ENCODE measurements at regions not wholly inside any gene's neighbourhood (a gene's known extent, or its start where the extent isn't known, plus 50 kb on each side); places are given as distances from the start of the nearest gene placed in this dataset.
A peak's percentile ranks its signal among the peaks of the same experiment; 100 is the strongest.
"Not testable (repeated sequence)": the region's sequence is repeated elsewhere in the genome, so short reads cannot be mapped to it uniquely, and the experiment has no call there.

DNA sequence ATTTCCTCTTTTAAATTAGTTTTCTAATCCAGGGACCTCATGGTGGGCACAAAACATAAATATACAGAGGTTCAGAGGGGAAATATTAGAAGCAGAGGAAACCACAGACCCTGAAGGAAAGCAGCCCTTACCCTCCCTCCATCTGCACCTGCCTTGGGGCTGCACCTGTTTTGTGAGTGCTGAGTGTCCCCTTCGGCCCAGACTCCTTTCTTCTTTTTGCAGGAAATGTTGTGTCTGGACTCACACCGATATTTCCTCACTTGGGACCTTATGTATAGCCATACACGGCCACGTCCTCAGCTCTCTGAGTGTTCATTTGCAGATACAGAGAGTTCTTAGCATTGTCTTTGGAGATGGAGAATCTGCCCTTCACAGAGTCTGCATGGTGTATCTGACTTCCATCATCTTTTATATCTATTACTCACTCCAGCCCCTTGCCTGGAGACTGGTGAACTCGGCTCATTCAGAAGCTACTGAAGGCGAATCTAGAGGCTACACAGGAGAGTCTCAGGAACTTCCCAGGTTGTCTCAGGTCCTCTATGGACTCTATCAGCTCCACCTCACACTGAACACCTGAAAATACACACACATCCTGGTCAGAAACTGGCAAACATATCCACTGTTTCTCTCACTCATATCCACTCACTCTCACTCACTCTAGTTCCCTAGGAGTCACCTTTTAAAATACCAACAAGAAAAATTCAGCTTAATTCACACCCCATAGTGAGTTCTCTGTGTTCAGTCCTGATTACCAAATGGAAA lies 829.7 kb downstream of the TMEM121 start:
- not testable (repeated sequence) for DNase-seq (ENCODE audit: low read depth); H3K4me3 ChIP-seq (ENCODE audit: low read length)

DNA sequence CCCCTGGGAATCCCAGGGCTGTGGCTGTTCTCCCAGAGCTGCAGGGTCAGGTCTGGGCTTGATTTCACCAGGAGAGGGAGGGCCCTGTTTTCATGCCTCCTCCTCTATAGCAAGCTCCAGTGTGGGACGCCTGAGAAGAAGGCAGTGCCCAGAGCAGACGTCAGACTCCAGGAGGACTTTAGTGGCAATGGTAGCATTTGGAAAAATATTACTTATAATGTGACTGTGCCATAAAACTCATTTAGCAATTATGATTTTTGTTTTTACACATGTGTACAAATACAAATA lies 830.2 kb downstream of the TMEM121 start:
- H3K4me3 ChIP-seq (ENCODE audit: low read length); DNase-seq (ENCODE audit: low read depth): not testable (repeated sequence)

DNA sequence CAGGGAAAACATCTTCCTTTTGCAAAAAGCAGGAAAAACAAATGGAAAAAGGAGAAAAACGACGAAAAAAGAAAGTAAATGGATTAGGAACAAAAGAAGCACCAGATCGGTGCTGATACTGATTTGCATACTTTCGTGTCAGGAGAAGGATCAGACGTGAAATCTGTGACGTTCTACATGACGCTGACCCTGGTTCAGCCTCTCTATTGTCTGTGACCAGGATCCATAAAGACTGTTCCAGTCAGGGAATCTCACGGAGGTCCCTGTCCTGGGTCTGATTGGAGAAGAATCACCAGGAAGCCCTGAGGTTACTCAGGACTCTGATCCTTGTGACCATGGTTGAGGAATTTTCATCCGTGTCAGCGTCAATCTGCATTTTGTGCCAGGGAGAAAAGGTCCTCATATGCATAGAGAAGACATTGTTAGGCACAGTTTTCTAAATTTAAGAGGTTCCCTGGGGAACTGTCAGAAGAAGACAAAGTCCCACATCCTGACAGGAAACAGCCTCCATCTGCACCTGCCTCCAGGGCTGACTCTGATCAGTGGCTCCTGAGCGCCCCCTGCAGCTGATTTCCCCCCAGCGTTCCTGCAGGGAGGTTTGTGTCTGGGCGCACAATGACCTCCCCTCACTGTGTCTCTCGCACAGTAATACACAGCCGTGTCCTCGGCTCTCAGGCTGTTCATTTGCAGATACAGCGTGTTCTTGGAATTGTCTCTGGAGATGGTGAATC lies 832.9 kb downstream of the TMEM121 start:
- not testable (repeated sequence) for H3K4me3 ChIP-seq (ENCODE audit: low read length); DNase-seq (ENCODE audit: low read depth)

DNA sequence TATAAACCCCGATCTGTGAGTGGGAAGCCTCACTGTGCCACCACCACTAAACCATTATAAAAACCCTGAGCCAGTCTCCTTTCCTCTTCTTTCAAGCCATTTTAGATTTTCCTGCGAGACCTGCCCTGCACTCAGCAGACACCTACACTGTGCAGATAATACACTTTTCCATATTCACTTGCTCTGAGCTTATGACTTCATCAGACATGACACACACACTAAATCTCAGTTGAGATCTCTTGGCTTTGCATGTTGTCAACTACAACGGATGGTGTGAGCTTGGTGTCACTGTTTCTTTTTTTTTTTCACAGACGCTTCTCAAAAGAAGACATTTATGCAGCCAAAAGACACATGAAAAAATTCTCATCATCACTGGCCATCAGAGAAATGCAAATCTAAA lies 839.0 kb downstream of the TMEM121 start:
- DNase-seq (ENCODE audit: low read depth); H3K4me3 ChIP-seq (ENCODE audit: low read length): not testable (repeated sequence)

DNA sequence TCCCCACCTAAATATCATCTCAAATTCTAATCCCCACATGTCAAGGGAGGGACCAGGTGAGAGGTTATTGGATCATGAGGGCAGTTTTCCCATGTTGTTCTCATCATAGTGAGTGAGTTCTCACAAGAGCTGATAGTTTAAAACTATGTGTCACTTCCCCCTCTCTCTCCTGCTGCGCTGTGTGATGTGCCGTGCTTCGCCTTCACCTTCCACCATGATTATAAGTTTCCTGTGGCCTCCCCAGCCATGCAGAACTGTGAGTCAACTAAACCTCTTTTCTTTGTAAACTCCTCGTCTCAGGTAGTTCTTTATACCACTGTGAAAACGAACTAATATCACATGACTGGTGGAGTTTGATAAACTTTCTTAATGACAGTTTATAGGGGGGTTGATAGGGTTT lies 839.5 kb downstream of the TMEM121 start:
- not testable (repeated sequence) for DNase-seq (ENCODE audit: low read depth); H3K4me3 ChIP-seq (ENCODE audit: low read length)

DNA sequence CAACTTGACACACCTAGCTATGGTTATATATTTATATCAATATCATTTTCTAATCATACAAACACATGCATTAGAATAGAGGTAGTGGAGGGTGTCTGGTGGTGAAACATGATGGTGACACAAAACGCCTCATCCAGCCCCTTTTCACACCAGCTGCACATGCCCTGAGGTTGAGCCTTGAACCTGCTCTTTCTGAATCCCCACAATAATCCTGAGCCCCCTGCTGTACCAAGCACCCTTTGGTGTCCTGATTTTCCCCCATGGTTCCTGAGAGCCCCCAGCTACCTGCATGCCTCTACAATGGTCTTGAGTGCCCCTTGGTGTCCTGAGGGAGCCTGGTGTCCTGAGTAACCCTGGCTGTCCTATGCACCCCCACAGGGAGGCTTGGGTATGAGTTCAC lies 840.6 kb downstream of the TMEM121 start:
- DNase-seq (ENCODE audit: low read depth); H3K4me3 ChIP-seq (ENCODE audit: low read length): not testable (repeated sequence)

DNA sequence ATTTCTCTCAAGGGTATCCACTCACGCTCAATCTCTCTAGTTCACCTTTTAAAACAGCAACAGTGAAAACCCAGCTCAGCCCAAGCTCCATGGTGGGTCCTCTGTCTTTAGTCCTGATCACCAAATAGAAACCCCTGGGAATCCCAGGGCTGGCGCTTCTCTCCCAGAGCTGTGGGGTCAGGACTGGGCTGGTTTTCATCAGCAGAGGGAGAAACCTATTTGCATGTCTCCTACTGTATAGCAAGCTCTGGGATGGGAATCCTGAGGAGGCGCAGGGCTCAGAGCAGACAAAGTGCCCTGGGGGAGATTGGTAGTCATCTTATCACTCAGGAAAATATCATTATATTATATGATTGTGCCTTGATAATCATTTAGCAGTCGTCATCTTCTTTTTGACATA lies 843.1 kb downstream of the TMEM121 start:
- not testable (repeated sequence) for H3K4me3 ChIP-seq (ENCODE audit: low read length); DNase-seq (ENCODE audit: low read depth)

DNA sequence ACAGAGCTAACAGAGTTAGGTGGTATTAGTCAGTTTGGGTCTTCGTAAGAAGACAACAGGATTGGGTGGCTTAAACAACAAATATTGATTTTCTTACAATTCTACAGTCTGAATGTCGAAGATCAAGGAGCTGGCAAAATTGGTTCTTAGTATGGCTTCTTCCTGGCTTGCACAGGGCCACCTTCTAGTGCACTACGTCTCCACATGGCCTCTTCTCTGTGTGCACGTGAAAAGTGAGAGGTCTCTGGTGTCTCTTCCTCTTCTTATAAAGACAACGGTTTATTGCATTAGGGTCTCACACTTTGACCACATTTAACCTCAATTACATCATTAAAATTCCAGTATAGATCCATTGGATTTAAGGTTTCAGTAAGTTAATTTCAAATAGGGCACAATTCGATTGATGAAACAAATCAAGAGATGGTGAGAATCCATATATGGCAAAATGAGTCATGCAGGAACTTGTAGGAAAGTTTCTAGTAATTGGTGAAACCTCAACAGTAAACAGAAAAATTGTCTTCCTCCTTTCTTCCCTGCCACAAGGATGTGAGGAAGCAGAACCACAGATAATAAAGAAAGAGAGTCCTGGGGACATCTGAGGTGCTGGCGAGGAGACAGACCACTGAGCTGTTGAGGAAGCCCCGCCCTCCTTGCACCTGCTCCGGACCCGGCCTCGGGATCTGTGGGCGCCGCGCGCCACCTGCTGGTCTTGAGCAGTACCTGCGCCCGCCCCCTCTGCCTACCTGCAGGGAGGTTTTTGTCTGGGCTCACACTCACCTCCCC lies 846.7 kb downstream of the TMEM121 start:
- no peak for DNase-seq (ENCODE audit: low read depth)
- H3K4me3 ChIP-seq (ENCODE audit: low read length), result no peak overlapping the region
- TF ChIP-seq, protein P1, sequence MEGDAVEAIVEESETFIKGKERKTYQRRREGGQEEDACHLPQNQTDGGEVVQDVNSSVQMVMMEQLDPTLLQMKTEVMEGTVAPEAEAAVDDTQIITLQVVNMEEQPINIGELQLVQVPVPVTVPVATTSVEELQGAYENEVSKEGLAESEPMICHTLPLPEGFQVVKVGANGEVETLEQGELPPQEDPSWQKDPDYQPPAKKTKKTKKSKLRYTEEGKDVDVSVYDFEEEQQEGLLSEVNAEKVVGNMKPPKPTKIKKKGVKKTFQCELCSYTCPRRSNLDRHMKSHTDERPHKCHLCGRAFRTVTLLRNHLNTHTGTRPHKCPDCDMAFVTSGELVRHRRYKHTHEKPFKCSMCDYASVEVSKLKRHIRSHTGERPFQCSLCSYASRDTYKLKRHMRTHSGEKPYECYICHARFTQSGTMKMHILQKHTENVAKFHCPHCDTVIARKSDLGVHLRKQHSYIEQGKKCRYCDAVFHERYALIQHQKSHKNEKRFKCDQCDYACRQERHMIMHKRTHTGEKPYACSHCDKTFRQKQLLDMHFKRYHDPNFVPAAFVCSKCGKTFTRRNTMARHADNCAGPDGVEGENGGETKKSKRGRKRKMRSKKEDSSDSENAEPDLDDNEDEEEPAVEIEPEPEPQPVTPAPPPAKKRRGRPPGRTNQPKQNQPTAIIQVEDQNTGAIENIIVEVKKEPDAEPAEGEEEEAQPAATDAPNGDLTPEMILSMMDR (conservative IDR thresholded peaks at IDR 0.05; ENCODE audit: low read depth, low read length), result peak; percentile 11

DNA sequence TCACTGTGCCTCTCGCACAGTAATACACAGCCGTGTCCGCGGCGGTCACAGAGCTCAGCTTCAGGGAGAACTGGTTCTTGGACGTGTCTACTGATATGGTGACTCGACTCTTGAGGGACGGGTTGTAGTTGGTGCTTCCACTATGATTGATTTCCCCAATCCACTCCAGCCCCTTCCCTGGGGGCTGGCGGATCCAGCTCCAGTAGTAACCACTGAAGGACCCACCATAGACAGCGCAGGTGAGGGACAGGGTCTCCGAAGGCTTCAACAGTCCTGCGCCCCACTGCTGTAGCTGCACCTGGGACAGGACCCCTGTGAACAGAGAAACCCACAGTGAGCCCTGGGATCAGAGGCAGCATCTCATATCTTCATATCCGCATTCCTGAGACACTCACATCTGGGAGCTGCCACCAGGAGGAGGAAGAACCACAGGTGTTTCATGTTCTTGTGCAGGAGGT lies 847.3 kb downstream of the TMEM121 start:
- H3K4me3 ChIP-seq (ENCODE audit: low read length); DNase-seq (ENCODE audit: low read depth): not testable (repeated sequence)

DNA sequence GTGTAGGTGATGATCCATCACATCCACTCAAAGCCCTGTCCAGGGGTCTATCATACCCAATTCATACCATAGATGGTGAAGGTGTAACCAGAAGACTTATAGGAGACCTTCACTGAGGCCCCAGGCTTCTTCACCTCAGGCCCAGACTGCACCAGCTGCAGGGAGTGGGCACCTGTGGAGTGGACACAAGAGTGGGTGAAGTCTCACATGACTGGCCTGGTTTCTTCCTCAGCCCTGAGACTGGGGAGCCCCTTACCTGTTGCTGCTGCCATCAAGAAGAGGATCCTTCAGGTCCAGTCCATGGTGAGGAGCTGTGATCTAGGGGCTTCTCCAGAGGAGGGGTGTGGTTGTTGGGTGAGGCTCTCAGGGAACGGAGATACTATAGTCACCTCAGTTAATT lies 851.0 kb downstream of the TMEM121 start:
- TF ChIP-seq, protein P1 (conservative IDR thresholded peaks at IDR 0.05; ENCODE audit: low read depth, low read length), result no peak
- DNase-seq (ENCODE audit: low read depth), result no peak
- no peak overlapping the region for H3K4me3 ChIP-seq (ENCODE audit: low read length)

DNA sequence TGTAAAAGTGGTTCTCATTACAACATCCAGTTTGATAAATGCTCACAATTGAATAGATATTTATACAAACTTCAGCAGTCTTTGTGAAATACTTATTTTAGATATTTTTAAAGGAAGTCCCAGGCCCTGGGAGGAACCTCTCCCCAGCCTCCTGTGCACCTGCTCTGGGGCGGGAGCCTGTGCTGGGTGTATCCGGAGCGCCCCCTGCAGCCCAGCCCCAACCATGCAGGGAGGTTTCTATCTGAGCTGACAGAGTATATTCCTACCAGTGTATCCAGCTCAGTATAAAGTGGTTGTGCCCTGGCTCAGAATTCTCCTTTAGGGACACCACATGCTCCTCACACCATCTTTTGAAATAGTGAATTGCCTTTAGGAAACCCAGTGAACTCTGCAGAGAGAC lies 851.8 kb downstream of the TMEM121 start:
- no peak for DNase-seq (ENCODE audit: low read depth)
- TF ChIP-seq, protein P1 (conservative IDR thresholded peaks at IDR 0.05; ENCODE audit: low read depth, low read length), result no peak
- no peak overlapping the region for H3K4me3 ChIP-seq (ENCODE audit: low read length)
